ENCODE measurements at regions not wholly inside any gene's neighbourhood (a gene's known extent, or its start where the extent isn't known, plus 50 kb on each side); places are given as distances from the start of the nearest gene placed in this dataset.

DNA sequence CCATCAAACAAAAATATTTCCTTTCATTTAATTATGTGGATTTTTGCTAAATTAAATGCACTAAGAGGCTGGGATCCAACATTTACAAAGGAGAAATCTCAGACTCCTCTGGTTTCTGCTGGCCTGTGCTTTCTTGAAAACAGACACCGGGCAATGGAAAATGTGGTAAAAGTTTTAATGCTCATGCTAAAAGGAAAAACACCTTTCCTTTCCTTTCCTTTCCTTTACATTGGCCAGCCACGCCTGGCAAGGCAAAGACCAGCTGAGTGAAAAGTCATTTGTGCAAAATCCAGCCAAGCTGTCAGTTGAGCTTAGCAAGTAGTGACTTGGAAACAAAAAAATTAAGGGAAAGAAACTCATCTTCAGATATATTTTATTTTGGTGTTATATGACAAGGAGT, 240.3 kb downstream of the LACC1 start:
- TF ChIP-seq POLR2AphosphoS5 (IDR thresholded peaks at IDR 0.05; ENCODE audit: low read depth, low read length) (no peak), TAF1 (IDR thresholded peaks at IDR 0.05; ENCODE audit: borderline replicate concordance, insufficient read depth, low read length) (no peak)

Measured in PFSK-1 (cell line).